ENCODE measurements at regions not wholly inside any gene's neighbourhood (a gene's known extent, or its start where the extent isn't known, plus 50 kb on each side); places are given as distances from the start of the nearest gene placed in this dataset.
"Not testable (repeated sequence)": the region's sequence is repeated elsewhere in the genome, so short reads cannot be mapped to it uniquely, and the experiment has no call there.

DNA sequence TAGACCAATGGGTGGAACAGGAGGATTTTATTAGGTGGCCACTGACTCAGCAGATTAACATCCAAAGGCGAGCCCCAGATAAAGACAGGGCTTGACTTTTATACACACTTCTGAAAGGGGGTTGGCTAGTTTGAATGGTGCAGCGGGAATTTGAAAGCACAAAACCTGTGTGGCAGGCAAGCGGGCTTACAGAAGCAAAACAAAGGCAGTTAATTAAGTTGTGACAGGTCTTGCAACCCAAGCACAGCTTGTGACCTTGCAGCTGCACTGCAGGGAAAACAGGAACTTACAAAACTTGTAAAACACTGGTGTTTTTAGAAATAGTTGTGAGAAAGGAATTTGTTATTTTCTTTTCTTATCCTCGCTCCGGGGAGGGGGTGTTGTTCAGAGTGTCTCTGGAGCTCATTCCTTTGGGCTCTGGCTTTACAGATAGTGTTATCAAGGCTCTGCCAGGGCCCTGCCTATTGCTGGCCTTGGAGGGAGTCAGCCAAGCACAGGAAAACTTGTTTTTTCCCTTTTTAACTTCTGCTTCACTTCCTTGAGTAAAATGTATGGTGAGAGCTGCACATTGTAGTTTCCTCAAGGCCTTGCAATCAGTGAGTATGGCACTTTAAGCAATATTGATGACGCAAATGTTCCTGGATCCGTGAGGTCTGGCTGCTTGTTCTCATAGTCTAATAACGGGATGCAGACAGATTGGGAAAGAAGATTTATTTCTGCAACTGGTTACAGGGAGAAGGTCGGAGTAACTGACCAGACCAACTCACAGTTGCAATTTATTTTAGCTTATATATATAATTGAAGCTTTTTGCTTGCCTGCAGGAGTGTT is 536.6 kb downstream of the TGIF2LX start:
- TF ChIP-seq, protein P1, sequence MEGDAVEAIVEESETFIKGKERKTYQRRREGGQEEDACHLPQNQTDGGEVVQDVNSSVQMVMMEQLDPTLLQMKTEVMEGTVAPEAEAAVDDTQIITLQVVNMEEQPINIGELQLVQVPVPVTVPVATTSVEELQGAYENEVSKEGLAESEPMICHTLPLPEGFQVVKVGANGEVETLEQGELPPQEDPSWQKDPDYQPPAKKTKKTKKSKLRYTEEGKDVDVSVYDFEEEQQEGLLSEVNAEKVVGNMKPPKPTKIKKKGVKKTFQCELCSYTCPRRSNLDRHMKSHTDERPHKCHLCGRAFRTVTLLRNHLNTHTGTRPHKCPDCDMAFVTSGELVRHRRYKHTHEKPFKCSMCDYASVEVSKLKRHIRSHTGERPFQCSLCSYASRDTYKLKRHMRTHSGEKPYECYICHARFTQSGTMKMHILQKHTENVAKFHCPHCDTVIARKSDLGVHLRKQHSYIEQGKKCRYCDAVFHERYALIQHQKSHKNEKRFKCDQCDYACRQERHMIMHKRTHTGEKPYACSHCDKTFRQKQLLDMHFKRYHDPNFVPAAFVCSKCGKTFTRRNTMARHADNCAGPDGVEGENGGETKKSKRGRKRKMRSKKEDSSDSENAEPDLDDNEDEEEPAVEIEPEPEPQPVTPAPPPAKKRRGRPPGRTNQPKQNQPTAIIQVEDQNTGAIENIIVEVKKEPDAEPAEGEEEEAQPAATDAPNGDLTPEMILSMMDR (IDR thresholded peaks at IDR 0.05): not testable (repeated sequence)
- TF ChIP-seq POLR2A (IDR thresholded peaks at IDR 0.05): not testable (repeated sequence)
